Caco-2 (cell line): ENCODE measurements at regions not wholly inside any gene's neighbourhood (a gene's known extent, or its start where the extent isn't known, plus 50 kb on each side); places are given as distances from the start of the nearest gene placed in this dataset.

ENCODE experiments used
- BruUV-seq: library from RNA; stranded (reverse); fragments of 400-500 nt; replicated peaks from 2 replicates; lab custom pipeline; 2021; lab: Mats Ljungman, UMichigan
- CTCF ChIA-PET: fragments of 300-600 bp; sonication (Branson Sonifier 250); formaldehyde crosslinking; loops from one replicate; lab custom pipeline; 2022; ENCODE audit warnings: antibody characterized with exemption; lab: Charles Lee
- POLR2A ChIA-PET: fragments of 300-600 bp; sonication (Branson Sonifier 250); formaldehyde crosslinking; loops from one replicate; lab custom pipeline; 2022; ENCODE audit warnings: antibody characterized with exemption; lab: Charles Lee
- DNase-seq, 2 experiments: peaks; one replicate each; pipeline versions ENCODE4 v3.0.0 to v3.0.0-alpha.2; 2020 to 2022
- H3K27me3 ChIP-seq: replicated peaks from 2 replicates; pipeline ENCODE4 v1.6.0; 2011; ENCODE audit warnings: low read length; ENCODE audit not compliant: control insufficient read depth, insufficient read depth
- H3K36me3 ChIP-seq: 2 replicates; pipeline ENCODE4 v1.5.1; 2011; ENCODE audit warnings: low read length; ENCODE audit not compliant: control insufficient read depth, insufficient read depth
- H3K4me1 ChIP-seq: fragments of 250-450 bp; sonication (Bioruptor Pico); 2 replicates; pipeline ENCODE4 v1.5.1; 2020; ENCODE audit warnings: mild to moderate bottlenecking
- H3K4me3 ChIP-seq: 2 replicates; pipeline ENCODE4 v1.5.1; 2011; ENCODE audit warnings: low read depth, mild to moderate bottlenecking, control low read depth, low read length
- H3K9me3 ChIP-seq: fragments of 250-450 bp; sonication (Bioruptor Pico); 2 replicates; pipeline ENCODE4 v1.5.1; 2020; ENCODE audit warnings: mild to moderate bottlenecking, moderate library complexity
- H3K27ac Mint-ChIP-seq: one replicate; pipeline ENCODE4 v1.8.0; 2022; ENCODE audit warnings: mixed read lengths; ENCODE audit not compliant: unreplicated experiment
- H3K27me3 Mint-ChIP-seq: one replicate; pipeline ENCODE4 v1.8.0; 2022; ENCODE audit warnings: mixed read lengths; ENCODE audit not compliant: insufficient read depth, unreplicated experiment
- H3K36me3 Mint-ChIP-seq: one replicate; pipeline ENCODE4 v1.8.0; 2022; ENCODE audit warnings: mild to moderate bottlenecking, mixed read lengths; ENCODE audit not compliant: insufficient read depth, unreplicated experiment
- H3K4me1 Mint-ChIP-seq: one replicate; pipeline ENCODE4 v1.8.0; 2022; ENCODE audit warnings: low read depth, mixed read lengths; ENCODE audit not compliant: unreplicated experiment
- H3K4me3 Mint-ChIP-seq: one replicate; pipeline ENCODE4 v1.8.0; 2022; ENCODE audit warnings: mild to moderate bottlenecking, moderate library complexity, mixed read lengths; ENCODE audit not compliant: unreplicated experiment
- H3K9me3 Mint-ChIP-seq: one replicate; pipeline ENCODE4 v1.8.0; 2022; ENCODE audit warnings: mixed read lengths; ENCODE audit not compliant: unreplicated experiment
- CTCF ChIP-seq, 2 experiments: fragments of 200-600 bp in 1 of 2; IDR thresholded peaks; 1 replicate in 1 of 2; 2 replicates in 1 of 2; pipeline versions ENCODE4 v1.5.1 to v1.8.0; 2011 to 2022; ENCODE audit warnings: antibody characterized with exemption in 1 of 2, control low read depth in 1 of 2, inconsistent platforms in 1 of 2, low read depth in 1 of 2, low read length in 1 of 2, mild to moderate bottlenecking in 1 of 2, moderate library complexity in 1 of 2; ENCODE audit not compliant: insufficient read depth in 1 of 2, severe bottlenecking in 1 of 2, unreplicated experiment in 1 of 2
- intact Hi-C: fragments of 100-400 bp; cut with micrococcal nuclease; formaldehyde crosslinking; loops from one replicate; pipeline ENCODE4 v1.10.0; 2022; ENCODE audit not compliant: unreplicated experiment

GRCh38 chr12:105466231-105466900 lies 135.9 kb downstream of the C12orf75 start:
- Mint-ChIP-seq H3K27ac (no peak overlapping the region), H3K36me3 (no peaks in the 10 kb centered on the region), H3K27me3 (no peaks in the 10 kb centered on the region), H3K4me1 (peaks cover 13% of the 10 kb centered on the region), H3K9me3 (no peaks in the 10 kb centered on the region), H3K4me3 (no peak overlapping the region)
- H3K36me3 ChIP-seq = no peaks in the 10 kb centered on the region
- ChIA-PET CTCF (no interaction called here), POLR2A (no interaction called here)
- no peaks in the 10 kb centered on the region for H3K27me3 ChIP-seq
- no TSS peak for BruUV-seq
- no peak for TF ChIP-seq CTCF (IDR thresholded peaks at IDR 0.05; ENCODE audit: insufficient read depth in 1 of 2, low read depth in 1 of 2, low read length in 1 of 2, severe bottlenecking in 1 of 2, unreplicated experiment in 1 of 2)
- no peak overlapping the region for H3K4me3 ChIP-seq
- no peak for DNase-seq
- H3K9me3 ChIP-seq = no peaks in the 10 kb centered on the region
- intact Hi-C loops = no loop called here
- H3K4me1 ChIP-seq = no peaks in the 10 kb centered on the region

GRCh38 chr12:105466901-105467598 lies 136.6 kb downstream of the C12orf75 start:
- no peaks in the 10 kb centered on the region for H3K4me1 ChIP-seq
- no peak overlapping the region for H3K4me3 Mint-ChIP-seq
- H3K27ac Mint-ChIP-seq = no peak overlapping the region
- POLR2A ChIA-PET = interaction anchor here (0.6 kb wide), 1 partner anchor 46 kb away, joined by 3 read pairs; no protein-coding TSS in a partner anchor
- H3K27me3 ChIP-seq = no peaks in the 10 kb centered on the region
- H3K9me3 Mint-ChIP-seq = no peaks in the 10 kb centered on the region
- H3K36me3 ChIP-seq = no peaks in the 10 kb centered on the region
- intact Hi-C loops = no loop called here
- H3K4me1 Mint-ChIP-seq = peaks cover 13% of the 10 kb centered on the region
- H3K4me3 ChIP-seq = no peak overlapping the region
- TF ChIP-seq CTCF (IDR thresholded peaks at IDR 0.05; ENCODE audit: insufficient read depth in 1 of 2, low read depth in 1 of 2, low read length in 1 of 2, severe bottlenecking in 1 of 2, unreplicated experiment in 1 of 2) = no peak
- BruUV-seq = no TSS peak
- H3K36me3 Mint-ChIP-seq = no peaks in the 10 kb centered on the region
- H3K27me3 Mint-ChIP-seq = no peaks in the 10 kb centered on the region
- CTCF ChIA-PET = no interaction called here
- no peaks in the 10 kb centered on the region for H3K9me3 ChIP-seq
- no peak for DNase-seq

- Histone ChIP-seq H3K4me1 (no peaks in the 10 kb centered on the region), H3K9me3 (no peaks in the 10 kb centered on the region), H3K4me3 (no peak overlapping the region), H3K27me3 (no peaks in the 10 kb centered on the region), H3K36me3 (no peaks in the 10 kb centered on the region)
- no peak for DNase-seq
- H3K36me3 Mint-ChIP-seq = no peaks in the 10 kb centered on the region
- CTCF ChIA-PET = no interaction called here
- no TSS peak for BruUV-seq
- peaks cover 13% of the 10 kb centered on the region for H3K4me1 Mint-ChIP-seq
- H3K4me3 Mint-ChIP-seq = no peak overlapping the region
- intact Hi-C loops = no loop called here
- no peak overlapping the region for H3K27ac Mint-ChIP-seq
- H3K27me3 Mint-ChIP-seq = no peaks in the 10 kb centered on the region
- H3K9me3 Mint-ChIP-seq = no peaks in the 10 kb centered on the region
- POLR2A ChIA-PET = no interaction called here
- no peak for TF ChIP-seq CTCF (IDR thresholded peaks at IDR 0.05; ENCODE audit: insufficient read depth in 1 of 2, low read depth in 1 of 2, low read length in 1 of 2, severe bottlenecking in 1 of 2, unreplicated experiment in 1 of 2)
These were observed 137.3 kb downstream of the C12orf75 start for GRCh38 chr12:105467710-105468366.
